Calu3 (cell line): ENCODE measurements at regions not wholly inside any gene's neighbourhood (a gene's known extent, or its start where the extent isn't known, plus 50 kb on each side); places are given as distances from the start of the nearest gene placed in this dataset.

Source experiments
- BruUV-seq: library from RNA; stranded (reverse); fragments of 400-500 nt; replicated peaks from 2 replicates; lab custom pipeline; 2021; lab: Mats Ljungman, UMichigan
- CTCF ChIA-PET: fragments of 300-600 bp; sonication (Branson Sonifier 250); formaldehyde crosslinking; loops from one replicate; lab custom pipeline; 2022; ENCODE audit warnings: antibody characterized with exemption; lab: Charles Lee
- DNase-seq: peaks from one replicate; pipeline ENCODE4 v3.0.0; 2022
- H3K27ac Mint-ChIP-seq: one replicate; pipeline ENCODE4 v1.8.0; 2022; ENCODE audit warnings: mixed read lengths; ENCODE audit not compliant: unreplicated experiment
- H3K27me3 Mint-ChIP-seq: one replicate; pipeline ENCODE4 v1.8.0; 2022; ENCODE audit warnings: mixed read lengths; ENCODE audit not compliant: unreplicated experiment
- H3K36me3 Mint-ChIP-seq: one replicate; pipeline ENCODE4 v1.8.0; 2022; ENCODE audit warnings: mild to moderate bottlenecking, moderate library complexity, mixed read lengths; ENCODE audit not compliant: insufficient read depth, unreplicated experiment
- H3K4me1 Mint-ChIP-seq: one replicate; pipeline ENCODE4 v1.8.0; 2022; ENCODE audit warnings: mild to moderate bottlenecking, low read depth, mixed read lengths; ENCODE audit not compliant: unreplicated experiment
- H3K4me3 Mint-ChIP-seq: one replicate; pipeline ENCODE4 v1.8.0; 2022; ENCODE audit warnings: mild to moderate bottlenecking, low read depth, moderate library complexity, mixed read lengths; ENCODE audit not compliant: unreplicated experiment
- H3K9me3 Mint-ChIP-seq: one replicate; pipeline ENCODE4 v1.8.0; 2022; ENCODE audit warnings: low read depth, mixed read lengths; ENCODE audit not compliant: unreplicated experiment
- CTCF ChIP-seq: fragments of 200-600 bp; IDR thresholded peaks from one replicate; pipeline ENCODE4 v1.8.0; 2022; ENCODE audit warnings: antibody characterized with exemption; ENCODE audit not compliant: unreplicated experiment
- intact Hi-C: fragments of 100-400 bp; cut with micrococcal nuclease; formaldehyde crosslinking; loops from one replicate; pipeline ENCODE4 v1.10.0; 2022; ENCODE audit not compliant: unreplicated experiment

GRCh38 chr18:45254709-45255082 is 360.6 kb upstream of the SLC14A2 start:
- no peaks in the 10 kb centered on the region for H3K4me1 Mint-ChIP-seq
- CTCF ChIA-PET: no interaction called here

GRCh38 chr18:45255197-45255890 is 359.9 kb upstream of the SLC14A2 start:
- Mint-ChIP-seq H3K27me3 (no peaks in the 10 kb centered on the region), H3K4me3 (no peak overlapping the region), H3K36me3 (no peaks in the 10 kb centered on the region), H3K4me1 (no peaks in the 10 kb centered on the region), H3K27ac (no peak overlapping the region), H3K9me3 (no peaks in the 10 kb centered on the region)
- TF ChIP-seq CTCF: no peak
- no peak for DNase-seq
- BruUV-seq: no TSS peak
- intact Hi-C loops: no loop called here
- CTCF ChIA-PET: no interaction called here

More at GRCh38 chr18:45254709-45255082, 360.6 kb upstream of the SLC14A2 start:
- Mint-ChIP-seq H3K27me3 (no peaks in the 10 kb centered on the region), H3K36me3 (no peaks in the 10 kb centered on the region), H3K27ac (no peak overlapping the region), H3K4me3 (no peak overlapping the region), H3K9me3 (no peaks in the 10 kb centered on the region)
- intact Hi-C loops: no loop called here
- no peak for DNase-seq
- no peak for TF ChIP-seq CTCF
- no TSS peak for BruUV-seq

- Mint-ChIP-seq H3K4me3 (no peak overlapping the region), H3K4me1 (no peaks in the 10 kb centered on the region), H3K27me3 (peaks cover 14% of the 10 kb centered on the region), H3K9me3 (no peaks in the 10 kb centered on the region), H3K27ac (no peak overlapping the region), H3K36me3 (no peaks in the 10 kb centered on the region)
- BruUV-seq: no TSS peak
- intact Hi-C loops: no loop called here
- CTCF ChIA-PET: no interaction called here
- no peak for TF ChIP-seq CTCF
- no peak for DNase-seq
Observed at GRCh38 chr18:45260125-45260524, 355.2 kb upstream of the SLC14A2 start.

GRCh38 chr18:45266023-45266422 is 349.3 kb upstream of the SLC14A2 start:
- Mint-ChIP-seq H3K27me3 (peaks cover 69% of the 10 kb centered on the region), H3K4me1 (no peaks in the 10 kb centered on the region), H3K36me3 (no peaks in the 10 kb centered on the region), H3K9me3 (no peaks in the 10 kb centered on the region), H3K4me3 (no peak overlapping the region), H3K27ac (no peak overlapping the region)
- DNase-seq: no peak
- no peak for TF ChIP-seq CTCF
- CTCF ChIA-PET: no interaction called here
- BruUV-seq: no TSS peak
- intact Hi-C loops: no loop called here
